ENCODE measurements at regions not wholly inside any gene's neighbourhood (a gene's known extent, or its start where the extent isn't known, plus 50 kb on each side); places are given as distances from the start of the nearest gene placed in this dataset.

DNA sequence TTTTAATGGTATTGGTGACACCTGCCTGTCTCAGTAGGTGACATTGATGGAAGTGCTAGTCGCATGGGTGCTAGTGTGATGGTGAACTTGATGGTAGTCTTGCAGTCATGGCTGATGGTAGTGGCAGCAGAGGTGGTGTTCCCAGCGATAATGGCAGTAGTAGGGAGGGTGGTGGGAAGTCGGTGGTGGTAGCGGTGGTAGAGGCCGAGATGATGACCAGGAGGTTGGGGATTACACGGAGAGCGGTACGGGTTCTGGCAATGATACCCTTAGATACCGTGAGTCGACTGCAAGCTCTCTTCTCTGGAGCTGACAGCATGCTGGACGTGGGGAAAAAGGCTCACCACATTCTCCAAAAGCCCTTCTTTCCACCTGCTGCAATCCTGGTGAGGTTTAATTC is 99.4 kb upstream of the SLC2A1 start:
- Histone ChIP-seq H3K27me3 (no peaks in the 10 kb centered on the region), H3K4me1 (ENCODE audit: low read depth) (peaks cover 14% of the 10 kb centered on the region), H3K27ac (peak overlapping the region; percentile 38), H3K36me3 (no peaks in the 10 kb centered on the region), H3K9me3 (ENCODE audit: low read depth) (no peaks in the 10 kb centered on the region), H3K4me3 (no peak overlapping the region)
- TF ChIP-seq, protein P1, sequence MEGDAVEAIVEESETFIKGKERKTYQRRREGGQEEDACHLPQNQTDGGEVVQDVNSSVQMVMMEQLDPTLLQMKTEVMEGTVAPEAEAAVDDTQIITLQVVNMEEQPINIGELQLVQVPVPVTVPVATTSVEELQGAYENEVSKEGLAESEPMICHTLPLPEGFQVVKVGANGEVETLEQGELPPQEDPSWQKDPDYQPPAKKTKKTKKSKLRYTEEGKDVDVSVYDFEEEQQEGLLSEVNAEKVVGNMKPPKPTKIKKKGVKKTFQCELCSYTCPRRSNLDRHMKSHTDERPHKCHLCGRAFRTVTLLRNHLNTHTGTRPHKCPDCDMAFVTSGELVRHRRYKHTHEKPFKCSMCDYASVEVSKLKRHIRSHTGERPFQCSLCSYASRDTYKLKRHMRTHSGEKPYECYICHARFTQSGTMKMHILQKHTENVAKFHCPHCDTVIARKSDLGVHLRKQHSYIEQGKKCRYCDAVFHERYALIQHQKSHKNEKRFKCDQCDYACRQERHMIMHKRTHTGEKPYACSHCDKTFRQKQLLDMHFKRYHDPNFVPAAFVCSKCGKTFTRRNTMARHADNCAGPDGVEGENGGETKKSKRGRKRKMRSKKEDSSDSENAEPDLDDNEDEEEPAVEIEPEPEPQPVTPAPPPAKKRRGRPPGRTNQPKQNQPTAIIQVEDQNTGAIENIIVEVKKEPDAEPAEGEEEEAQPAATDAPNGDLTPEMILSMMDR (IDR thresholded peaks at IDR 0.05; ENCODE audit: low read depth, low read length): no peak
- DNase-seq (ENCODE audit: low read depth in 1 of 2, low spot score in 1 of 2): no peak

DNA sequence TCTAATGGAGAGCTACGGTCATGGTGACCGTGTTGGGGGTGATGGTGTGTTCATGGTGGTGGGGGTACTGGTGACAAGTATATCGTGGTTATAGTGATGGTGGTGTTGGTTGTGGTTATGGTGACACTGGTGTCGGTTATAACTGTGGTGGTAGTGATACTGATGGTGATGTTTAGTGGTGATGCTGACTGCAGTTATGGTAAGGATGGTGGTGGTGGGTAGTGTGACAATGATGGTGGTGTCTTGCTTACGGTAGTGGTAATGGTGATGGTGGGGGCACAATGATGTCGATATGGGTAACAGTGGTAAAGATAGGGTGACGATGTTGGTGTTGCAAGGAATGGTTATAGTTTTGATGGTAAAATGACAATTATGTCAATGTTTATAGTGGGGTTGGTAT is 98.9 kb upstream of the SLC2A1 start:
- peaks cover 19% of the 10 kb centered on the region for H3K4me1 ChIP-seq (ENCODE audit: low read depth)
- no peak overlapping the region for H3K27ac ChIP-seq
- no peaks in the 10 kb centered on the region for H3K36me3 ChIP-seq
- H3K9me3 ChIP-seq (ENCODE audit: low read depth): no peaks in the 10 kb centered on the region
- no peaks in the 10 kb centered on the region for H3K27me3 ChIP-seq
- TF ChIP-seq, protein P1 (IDR thresholded peaks at IDR 0.05; ENCODE audit: low read depth, low read length): no peak
- DNase-seq (ENCODE audit: low read depth in 1 of 2, low spot score in 1 of 2): no peak
- H3K4me3 ChIP-seq: no peak overlapping the region

DNA sequence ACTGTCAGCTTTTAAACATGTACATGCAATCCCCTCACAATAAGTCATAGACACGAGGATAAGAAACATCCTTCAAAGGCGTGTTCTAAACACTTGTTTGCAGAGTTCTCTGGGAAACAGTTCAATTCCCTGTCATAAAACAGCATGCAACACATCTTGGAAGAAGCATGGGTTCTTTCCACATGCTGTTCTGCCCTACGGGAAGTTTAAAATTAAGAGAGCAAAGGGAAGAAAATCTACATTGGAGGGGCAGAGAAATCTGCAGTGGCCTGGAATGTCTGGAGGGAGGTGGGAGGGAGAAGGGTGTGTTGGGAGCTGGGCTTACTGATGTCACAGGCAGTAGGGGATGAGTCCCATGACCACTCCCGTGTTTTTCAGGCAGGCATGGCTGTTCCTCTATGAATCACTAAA is 98.3 kb upstream of the SLC2A1 start:
- H3K36me3 ChIP-seq: no peaks in the 10 kb centered on the region
- peak in 1 of 2 donors; percentile 48 for DNase-seq (ENCODE audit: low read depth in 1 of 2, low spot score in 1 of 2)
- TF ChIP-seq, protein P1 (IDR thresholded peaks at IDR 0.05; ENCODE audit: low read depth, low read length): no peak
- no peaks in the 10 kb centered on the region for H3K9me3 ChIP-seq (ENCODE audit: low read depth)
- H3K27ac ChIP-seq: no peak overlapping the region
- H3K4me3 ChIP-seq: no peak overlapping the region
- peaks cover 21% of the 10 kb centered on the region for H3K4me1 ChIP-seq (ENCODE audit: low read depth)
- no peaks in the 10 kb centered on the region for H3K27me3 ChIP-seq

DNA sequence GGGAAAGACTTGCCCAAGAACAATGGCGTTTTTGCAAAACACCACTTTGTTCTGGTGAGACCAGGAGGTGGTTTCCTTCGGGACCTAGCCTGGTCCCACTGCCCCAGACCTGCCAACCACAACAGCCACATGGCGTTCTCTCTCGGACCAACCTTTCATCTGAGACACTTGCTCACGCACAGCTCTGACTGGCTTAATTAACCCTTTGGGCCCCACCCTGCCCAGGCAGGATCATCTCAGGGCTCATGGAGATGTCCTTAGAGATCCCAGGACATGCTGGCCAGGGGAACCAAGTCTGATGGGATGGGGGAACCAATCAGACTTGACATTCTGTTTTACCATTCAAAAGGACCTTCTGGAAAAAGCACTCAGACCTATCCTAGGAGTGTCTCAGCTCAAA is 97.8 kb upstream of the SLC2A1 start:
- Histone ChIP-seq H3K27me3 (no peaks in the 10 kb centered on the region), H3K9me3 (ENCODE audit: low read depth) (no peaks in the 10 kb centered on the region), H3K27ac (no peak overlapping the region), H3K4me1 (ENCODE audit: low read depth) (peaks cover 21% of the 10 kb centered on the region), H3K4me3 (no peak overlapping the region), H3K36me3 (no peaks in the 10 kb centered on the region)
- DNase-seq (ENCODE audit: low read depth in 1 of 2, low spot score in 1 of 2): no peak
- TF ChIP-seq, protein P1 (IDR thresholded peaks at IDR 0.05; ENCODE audit: low read depth, low read length): no peak

DNA sequence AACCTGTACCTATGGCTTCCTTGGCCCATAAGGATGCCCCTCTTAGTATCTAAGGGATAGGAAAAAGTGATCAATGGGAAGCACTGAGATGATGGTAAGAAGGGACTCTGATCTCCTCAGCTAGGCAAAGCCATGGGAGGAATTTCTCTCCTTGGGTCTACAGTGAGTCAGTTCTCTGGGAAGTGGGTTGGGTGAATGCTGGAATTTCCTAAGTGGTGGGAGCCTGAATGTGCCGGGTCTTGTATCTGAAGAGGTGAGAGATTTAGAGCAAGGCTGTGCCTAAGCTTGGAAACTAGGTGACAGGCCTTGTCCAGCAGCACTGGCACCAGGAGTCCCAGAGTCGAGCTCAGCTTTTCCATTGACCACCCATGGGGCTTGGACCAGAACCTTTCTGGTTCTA is 96.3 kb upstream of the SLC2A1 start:
- Histone ChIP-seq H3K27ac (no peak overlapping the region), H3K9me3 (ENCODE audit: low read depth) (no peaks in the 10 kb centered on the region), H3K36me3 (no peaks in the 10 kb centered on the region), H3K4me1 (ENCODE audit: low read depth) (peaks cover 21% of the 10 kb centered on the region), H3K27me3 (no peaks in the 10 kb centered on the region), H3K4me3 (no peak overlapping the region)
- TF ChIP-seq, protein P1 (IDR thresholded peaks at IDR 0.05; ENCODE audit: low read depth, low read length): no peak
- DNase-seq (ENCODE audit: low read depth in 1 of 2, low spot score in 1 of 2): no peak

All from cardiac muscle cell (in vitro differentiated cells and primary cell).